ENCODE measurements at regions not wholly inside any gene's neighbourhood (a gene's known extent, or its start where the extent isn't known, plus 50 kb on each side); places are given as distances from the start of the nearest gene placed in this dataset.

GRCh38 chr5:61614606-61615005 is 282.5 kb downstream of the ZSWIM6 start:
- no peak for TF ChIP-seq CTCF (IDR thresholded peaks at IDR 0.05; ENCODE audit: control extremely low read depth in 1 of 3, insufficient read depth in 1 of 3, low read depth in 1 of 3, low read length in 3 of 3)
- TF ChIP-seq GABPA (IDR thresholded peaks at IDR 0.05; ENCODE audit: borderline replicate concordance, insufficient read depth, low read length): no peak
- TF ChIP-seq EZH2 (IDR thresholded peaks at IDR 0.05; ENCODE audit: low read depth, low read length, severe bottlenecking): no peak
- no peak for TF ChIP-seq POLR2A (IDR thresholded peaks at IDR 0.05; ENCODE audit: control extremely low read depth in 1 of 2, low read depth in 2 of 2, low read length in 2 of 2)
- TF ChIP-seq EP300 (IDR thresholded peaks at IDR 0.05; ENCODE audit: borderline replicate concordance in 1 of 2, low read depth in 2 of 2, low read length in 2 of 2): no peak
- no peak for TF ChIP-seq CHD1 (IDR thresholded peaks at IDR 0.05; ENCODE audit: low read depth, low read length)
